Ascending aorta (tissue), 2 donors: ENCODE measurements at regions not wholly inside any gene's neighbourhood (a gene's known extent, or its start where the extent isn't known, plus 50 kb on each side); places are given as distances from the start of the nearest gene placed in this dataset.

ENCODE experiments used
- DNase-seq, 2 donors: peaks; one replicate each; pipeline ENCODE4 v3.0.0-alpha.2; 2019; ENCODE audit warnings: low spot score in 2 of 2
- H3K27ac ChIP-seq, 2 donors: fragments of 200-600 bp; sonication (generic); one replicate each; pipeline ENCODE4 v1.5.1; 2016 to 2017; ENCODE audit warnings: mild to moderate bottlenecking in 1 of 2
- H3K27me3 ChIP-seq: fragments of 200-600 bp; sonication (generic); one replicate; pipeline ENCODE4 v1.5.1; 2017
- H3K36me3 ChIP-seq, 2 donors: fragments of 200-600 bp; sonication (generic); one replicate each; pipeline ENCODE4 v1.5.1; 2016
- H3K4me1 ChIP-seq, 2 donors: fragments of 200-600 bp; sonication (generic); one replicate each; pipeline ENCODE4 v1.5.1; 2016 to 2017; ENCODE audit warnings: mild to moderate bottlenecking in 1 of 2
- H3K4me3 ChIP-seq, 2 donors: fragments of 200-600 bp; sonication (generic); one replicate each; pipeline ENCODE4 v1.5.1; 2016 to 2017; ENCODE audit warnings: mild to moderate bottlenecking in 1 of 2
- H3K9me3 ChIP-seq, 2 donors: fragments of 200-600 bp; sonication (generic); one replicate each; pipeline ENCODE4 v1.5.1; 2016
- CTCF ChIP-seq, 3 experiments: fragments of 200-600 bp in 2 of 3; fragments of 450-650 bp in 1 of 3; sonication (generic) in 2 of 3; IDR thresholded peaks; one replicate each; pipeline ENCODE4 v1.5.1; 2016 to 2019; ENCODE audit warnings: antibody characterized with exemption in 3 of 3, mild to moderate bottlenecking in 1 of 3, moderate library complexity in 1 of 3
- intact Hi-C: fragments of 100-400 bp; cut with DNase I; formaldehyde crosslinking; loops from one replicate; pipeline ENCODE4 v1.15.1; 2023

- H3K27me3 ChIP-seq = no peaks in the 10 kb centered on the region
- no peaks in the 10 kb centered on the region for H3K9me3 ChIP-seq
- DNase-seq = no peak
- no peaks in the 10 kb centered on the region for H3K4me1 ChIP-seq
- intact Hi-C loops = no loop called here
- H3K36me3 ChIP-seq = no peaks in the 10 kb centered on the region
- no peak overlapping the region for H3K27ac ChIP-seq
- H3K4me3 ChIP-seq = no peak overlapping the region
- no peak for TF ChIP-seq CTCF (IDR thresholded peaks at IDR 0.05)
Measured at GRCh38 chr12:125225641-125226040, 160.4 kb downstream of the AACS start.

GRCh38 chr12:125228519-125229260, 163.5 kb downstream of the AACS start:
- Histone ChIP-seq H3K36me3 (no peaks in the 10 kb centered on the region), H3K9me3 (no peaks in the 10 kb centered on the region), H3K4me3 (no peak overlapping the region), H3K4me1 (no peaks in the 10 kb centered on the region), H3K27ac (no peak overlapping the region), H3K27me3 (no peaks in the 10 kb centered on the region)
- no peak for TF ChIP-seq CTCF (IDR thresholded peaks at IDR 0.05)
- intact Hi-C loops = no loop called here
- no peak for DNase-seq

GRCh38 chr12:125229878-125230530, 164.8 kb downstream of the AACS start:
- Histone ChIP-seq H3K9me3 (no peaks in the 10 kb centered on the region), H3K36me3 (no peaks in the 10 kb centered on the region), H3K4me1 (no peaks in the 10 kb centered on the region), H3K27ac (no peak overlapping the region), H3K27me3 (no peaks in the 10 kb centered on the region), H3K4me3 (no peak overlapping the region)
- no peak for TF ChIP-seq CTCF (IDR thresholded peaks at IDR 0.05)
- intact Hi-C loops = no loop called here
- no peak for DNase-seq

- H3K27me3 ChIP-seq = no peaks in the 10 kb centered on the region
- no peaks in the 10 kb centered on the region for H3K36me3 ChIP-seq
- no peak for TF ChIP-seq CTCF (IDR thresholded peaks at IDR 0.05)
- no peak overlapping the region for H3K4me3 ChIP-seq
- H3K4me1 ChIP-seq = no peaks in the 10 kb centered on the region
- H3K9me3 ChIP-seq = no peaks in the 10 kb centered on the region
- intact Hi-C loops = no loop called here
- no peak for DNase-seq
- H3K27ac ChIP-seq = no peak overlapping the region
Measured at GRCh38 chr12:125233319-125233718, 168.1 kb downstream of the AACS start.

- DNase-seq = no peak
- Histone ChIP-seq H3K27ac (no peak overlapping the region), H3K4me1 (no peaks in the 10 kb centered on the region), H3K36me3 (no peaks in the 10 kb centered on the region), H3K4me3 (no peak overlapping the region), H3K27me3 (no peaks in the 10 kb centered on the region), H3K9me3 (no peaks in the 10 kb centered on the region)
- intact Hi-C loops = no loop called here
- no peak for TF ChIP-seq CTCF (IDR thresholded peaks at IDR 0.05)
Measured at GRCh38 chr12:125239563-125239962, 174.3 kb downstream of the AACS start.
